Osteocyte (in vitro differentiated cells): ENCODE measurements at regions not wholly inside any gene's neighbourhood (a gene's known extent, or its start where the extent isn't known, plus 50 kb on each side); places are given as distances from the start of the nearest gene placed in this dataset.
A peak's percentile ranks its signal among the peaks of the same experiment; 100 is the strongest.
"Not testable (repeated sequence)": the region's sequence is repeated elsewhere in the genome, so short reads cannot be mapped to it uniquely, and the experiment has no call there.

Source experiments
- DNase-seq: peaks from one replicate; pipeline ENCODE4 v3.0.0; 2021; ENCODE audit warnings: mixed read lengths; ENCODE audit not compliant: unreplicated experiment; ENCODE audit errors: extremely low spot score
- H3K27ac Mint-ChIP-seq: one replicate; pipeline ENCODE4 v1.8.0; 2021; ENCODE audit warnings: mild to moderate bottlenecking, mixed read lengths; ENCODE audit not compliant: unreplicated experiment
- H3K27me3 Mint-ChIP-seq: one replicate; pipeline ENCODE4 v1.8.0; 2021; ENCODE audit warnings: mixed read lengths; ENCODE audit not compliant: unreplicated experiment
- H3K36me3 Mint-ChIP-seq: one replicate; pipeline ENCODE4 v1.8.0; 2021; ENCODE audit warnings: mixed read lengths; ENCODE audit not compliant: unreplicated experiment
- H3K4me1 Mint-ChIP-seq: one replicate; pipeline ENCODE4 v1.8.0; 2021; ENCODE audit warnings: mixed read lengths; ENCODE audit not compliant: unreplicated experiment
- H3K4me3 Mint-ChIP-seq: one replicate; pipeline ENCODE4 v1.8.0; 2021; ENCODE audit warnings: mild to moderate bottlenecking, moderate library complexity, mixed read lengths; ENCODE audit not compliant: unreplicated experiment
- H3K9me3 Mint-ChIP-seq: one replicate; pipeline ENCODE4 v1.8.0; 2021; ENCODE audit warnings: mixed read lengths; ENCODE audit not compliant: unreplicated experiment
- TF ChIP-seq, protein P1 (sequence below): fragments of 200-600 bp; sonication (generic); IDR thresholded peaks from 2 replicates; pipeline ENCODE4 v1.5.0; 2021; ENCODE audit warnings: antibody characterized with exemption, mild to moderate bottlenecking, moderate library complexity

- H3K4me1 Mint-ChIP-seq = no peaks in the 10 kb centered on the region
- DNase-seq = no peak
These were observed 50.7 kb upstream of the SYNDIG1 start for GRCh38 chr20:24418731-24419130.

GRCh38 chr20:24417485-24417884, 51.9 kb upstream of the SYNDIG1 start:
- peaks cover 24% of the 10 kb centered on the region for H3K9me3 Mint-ChIP-seq
- H3K4me3 Mint-ChIP-seq = no peak overlapping the region
- DNase-seq = peak; percentile 71
- TF ChIP-seq, protein P1, sequence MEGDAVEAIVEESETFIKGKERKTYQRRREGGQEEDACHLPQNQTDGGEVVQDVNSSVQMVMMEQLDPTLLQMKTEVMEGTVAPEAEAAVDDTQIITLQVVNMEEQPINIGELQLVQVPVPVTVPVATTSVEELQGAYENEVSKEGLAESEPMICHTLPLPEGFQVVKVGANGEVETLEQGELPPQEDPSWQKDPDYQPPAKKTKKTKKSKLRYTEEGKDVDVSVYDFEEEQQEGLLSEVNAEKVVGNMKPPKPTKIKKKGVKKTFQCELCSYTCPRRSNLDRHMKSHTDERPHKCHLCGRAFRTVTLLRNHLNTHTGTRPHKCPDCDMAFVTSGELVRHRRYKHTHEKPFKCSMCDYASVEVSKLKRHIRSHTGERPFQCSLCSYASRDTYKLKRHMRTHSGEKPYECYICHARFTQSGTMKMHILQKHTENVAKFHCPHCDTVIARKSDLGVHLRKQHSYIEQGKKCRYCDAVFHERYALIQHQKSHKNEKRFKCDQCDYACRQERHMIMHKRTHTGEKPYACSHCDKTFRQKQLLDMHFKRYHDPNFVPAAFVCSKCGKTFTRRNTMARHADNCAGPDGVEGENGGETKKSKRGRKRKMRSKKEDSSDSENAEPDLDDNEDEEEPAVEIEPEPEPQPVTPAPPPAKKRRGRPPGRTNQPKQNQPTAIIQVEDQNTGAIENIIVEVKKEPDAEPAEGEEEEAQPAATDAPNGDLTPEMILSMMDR = no peak
- H3K27ac Mint-ChIP-seq = no peak overlapping the region
- H3K4me1 Mint-ChIP-seq = no peaks in the 10 kb centered on the region
- no peaks in the 10 kb centered on the region for H3K27me3 Mint-ChIP-seq
- no peaks in the 10 kb centered on the region for H3K36me3 Mint-ChIP-seq

More at GRCh38 chr20:24418731-24419130, 50.7 kb upstream of the SYNDIG1 start:
- no peaks in the 10 kb centered on the region for H3K36me3 Mint-ChIP-seq
- no peak overlapping the region for H3K4me3 Mint-ChIP-seq
- peaks cover 24% of the 10 kb centered on the region for H3K9me3 Mint-ChIP-seq
- no peak overlapping the region for H3K27ac Mint-ChIP-seq
- TF ChIP-seq, protein P1 = no peak
- H3K27me3 Mint-ChIP-seq = no peaks in the 10 kb centered on the region

GRCh38 chr20:24415444-24415843, 54.0 kb upstream of the SYNDIG1 start:
- H3K27ac Mint-ChIP-seq = not testable (repeated sequence)

GRCh38 chr20:24411834-24412216, 57.6 kb upstream of the SYNDIG1 start:
- Mint-ChIP-seq H3K9me3 (peaks cover 24% of the 10 kb centered on the region), H3K4me3 (no peak overlapping the region), H3K27me3 (no peaks in the 10 kb centered on the region), H3K4me1 (no peaks in the 10 kb centered on the region), H3K36me3 (no peaks in the 10 kb centered on the region), H3K27ac (no peak overlapping the region)
- peak; percentile 63 for DNase-seq
- TF ChIP-seq, protein P1 = no peak

More at GRCh38 chr20:24415444-24415843, 54.0 kb upstream of the SYNDIG1 start:
- not testable (repeated sequence) for H3K4me1 Mint-ChIP-seq, H3K36me3 Mint-ChIP-seq, DNase-seq, H3K27me3 Mint-ChIP-seq, H3K4me3 Mint-ChIP-seq
- peaks cover 24% of the 10 kb centered on the region for H3K9me3 Mint-ChIP-seq

DNA sequence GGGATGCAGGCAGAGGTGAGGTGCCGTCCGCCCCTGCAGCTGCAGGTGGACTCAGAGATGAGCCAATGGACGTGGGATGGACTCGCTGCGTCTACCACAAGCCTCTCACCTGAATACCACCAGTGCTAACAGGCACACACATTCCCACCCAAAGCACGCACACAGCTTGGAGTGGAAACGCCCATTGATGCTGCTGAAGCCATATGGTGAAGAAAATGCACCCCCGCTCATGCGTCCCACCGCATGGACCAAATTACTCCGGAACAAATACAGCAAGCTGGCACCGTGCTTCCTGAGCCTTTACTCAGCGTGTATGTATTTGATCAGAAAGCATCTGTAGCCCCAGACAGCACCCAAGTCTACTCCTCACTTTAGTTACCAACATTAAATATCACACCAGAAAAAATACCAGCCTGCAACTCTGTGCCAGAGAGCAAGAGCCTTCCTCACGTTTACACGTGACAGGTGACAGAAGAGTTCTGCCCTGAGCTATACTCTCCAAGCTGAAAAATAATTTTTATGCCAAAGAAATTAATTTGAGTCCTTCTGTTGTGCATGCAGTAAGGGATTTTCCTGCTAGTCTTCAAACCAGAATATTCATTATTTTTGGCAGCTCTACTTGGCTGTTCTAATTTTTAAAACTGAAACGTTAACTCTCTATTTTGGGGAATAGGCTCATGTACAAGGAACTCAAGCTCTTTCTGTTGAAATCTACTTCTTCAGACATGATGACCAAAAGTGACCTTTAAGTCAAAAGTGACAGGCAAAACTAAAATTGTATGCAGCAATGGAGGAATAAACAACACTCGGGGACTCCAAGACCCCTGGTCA, 58.2 kb upstream of the SYNDIG1 start:
- Mint-ChIP-seq H3K4me3 (no peak overlapping the region), H3K27ac (no peak overlapping the region), H3K27me3 (no peaks in the 10 kb centered on the region), H3K4me1 (no peaks in the 10 kb centered on the region), H3K36me3 (no peaks in the 10 kb centered on the region), H3K9me3 (peaks cover 18% of the 10 kb centered on the region)
- TF ChIP-seq, protein P1 = no peak
- DNase-seq = peak; percentile 70
